ENCODE measurements at regions not wholly inside any gene's neighbourhood (a gene's known extent, or its start where the extent isn't known, plus 50 kb on each side); places are given as distances from the start of the nearest gene placed in this dataset.
"Not testable (repeated sequence)": the region's sequence is repeated elsewhere in the genome, so short reads cannot be mapped to it uniquely, and the experiment has no call there.

DNA sequence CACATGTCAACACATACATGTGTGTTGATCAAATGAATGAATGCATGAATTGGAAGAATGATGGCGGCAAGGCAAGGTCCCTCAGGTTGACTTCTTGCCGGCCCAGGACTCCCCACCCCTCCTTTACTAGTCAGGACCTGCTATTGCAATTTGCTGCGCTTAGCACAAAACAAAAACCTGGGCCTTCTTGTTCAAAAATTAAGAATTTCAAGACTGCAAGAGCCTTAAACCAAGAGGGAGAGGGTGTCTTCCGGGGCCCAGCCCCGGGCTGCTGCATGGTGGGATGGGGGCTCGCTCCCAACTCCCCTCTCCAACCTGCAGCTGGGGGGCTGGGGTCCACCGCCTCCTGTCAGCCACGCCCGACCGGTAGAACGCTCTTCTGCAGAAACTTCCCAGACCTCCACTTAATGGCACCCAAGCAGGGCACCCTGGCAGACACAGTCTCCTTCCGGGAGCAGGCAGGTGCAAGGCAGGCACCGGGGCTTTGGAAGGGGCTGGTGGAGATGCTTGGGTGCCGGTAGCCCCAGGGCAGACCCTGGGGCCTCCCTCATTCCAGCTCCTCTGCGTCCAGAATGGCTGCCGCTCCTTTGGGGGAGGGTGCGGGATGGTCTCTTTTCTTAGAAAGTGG lies 2896.5 kb downstream of the RPIA start:
- H2BK20ac ChIP-seq (ENCODE audit: low read depth, low read length); POLR2A ChIA-PET (ENCODE audit: unreplicated experiment); H3K4me2 ChIP-seq (ENCODE audit: low read depth, low read length); H3K9me3 ChIP-seq (ENCODE audit: control insufficient read depth, insufficient read depth, low read length); ATAC-seq (ENCODE audit: low read depth); H3K36me3 ChIP-seq (ENCODE audit: control insufficient read depth, insufficient read depth, low read length); H3K27me3 ChIP-seq (ENCODE audit: control insufficient read depth, insufficient read depth, low read length); CTCF ChIA-PET; H3K4me3 ChIP-seq (ENCODE audit: insufficient read depth, low read depth, low read length); H3K14ac ChIP-seq (replicated peaks; ENCODE audit: low read depth, low read length); H3K79me1 ChIP-seq (ENCODE audit: low read depth in 1 of 2, low read length in 2 of 2); H4K20me1 ChIP-seq (ENCODE audit: insufficient read depth, low read length); H2BK15ac ChIP-seq (ENCODE audit: low read depth, low read length); H2BK120ac ChIP-seq (ENCODE audit: low read depth, low read length); DNase-seq; H4K91ac ChIP-seq (ENCODE audit: insufficient read depth, low read depth, low read length); H3K4me1 ChIP-seq (ENCODE audit: control insufficient read depth, insufficient read depth, low read length); H4K5ac ChIP-seq (ENCODE audit: low read depth, low read length); in situ Hi-C loops (cut with MboI; ENCODE audit: low sequenced_read_pairs); H2AFZ ChIP-seq (replicated peaks; ENCODE audit: low read length, poor library complexity); H3K9ac ChIP-seq (ENCODE audit: low read depth, low read length); H2AK5ac ChIP-seq (ENCODE audit: low read depth, low read length); H4K8ac ChIP-seq (ENCODE audit: low read depth in 2 of 2, low read length in 2 of 2); H3K56ac ChIP-seq (ENCODE audit: extremely low read depth, insufficient read depth, low read length); H3K27ac ChIP-seq (ENCODE audit: insufficient read depth, low read length); intact Hi-C loops (cut with micrococcal nuclease); H2BK5ac ChIP-seq (ENCODE audit: low read depth, low read length, poor library complexity, severe bottlenecking); H3K9me1 ChIP-seq (ENCODE audit: insufficient read depth, low read length); H3K23ac ChIP-seq (ENCODE audit: low read depth, low read length); dilution Hi-C loops (cut with HindIII; ENCODE audit: low sequenced_read_pairs, unreplicated experiment); H3K4ac ChIP-seq (ENCODE audit: low read depth, low read length); BruUV-seq (replicated peaks); H3K18ac ChIP-seq (ENCODE audit: low read depth, low read length); H2AK9ac ChIP-seq (replicated peaks; ENCODE audit: low read depth, low read length, poor library complexity): not testable (repeated sequence)
- WGBS, 2 experiments (ENCODE audit: extremely low coverage in 2 of 2, insufficient read length in 1 of 2) = 95% methylated on average over 4 of the region's 17 CpGs; no CpG with 5 or more reads in 1 of the 2 experiments

DNA sequence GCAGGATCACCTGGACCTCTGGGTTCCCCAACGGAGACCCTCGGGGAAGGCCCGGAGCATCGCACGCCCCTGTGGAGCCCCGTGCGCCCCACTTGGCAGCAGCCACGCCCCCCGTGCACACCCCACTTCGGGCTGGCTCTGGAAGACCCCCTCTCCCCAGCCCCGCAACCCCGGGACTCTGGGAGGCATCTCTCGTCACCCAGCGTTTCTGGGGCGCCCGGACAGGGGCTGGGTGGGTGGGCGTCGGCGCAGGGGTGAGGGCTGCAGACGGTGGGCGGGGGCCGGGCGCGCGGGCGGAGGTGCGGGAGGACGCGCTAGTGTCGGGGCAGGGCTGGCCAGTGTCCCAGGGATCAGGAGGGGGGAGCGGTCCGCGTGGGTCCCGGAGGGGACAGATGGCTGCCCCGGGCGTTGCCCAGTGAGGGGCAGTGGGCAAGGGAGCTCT lies 2897.3 kb downstream of the RPIA start:
- H3K9me3 ChIP-seq (ENCODE audit: control insufficient read depth, insufficient read depth, low read length); H2BK20ac ChIP-seq (ENCODE audit: low read depth, low read length); ATAC-seq (ENCODE audit: low read depth); H3K27me3 ChIP-seq (ENCODE audit: control insufficient read depth, insufficient read depth, low read length); H4K5ac ChIP-seq (ENCODE audit: low read depth, low read length); H2AK5ac ChIP-seq (ENCODE audit: low read depth, low read length); dilution Hi-C loops (cut with HindIII; ENCODE audit: low sequenced_read_pairs, unreplicated experiment); H3K36me3 ChIP-seq (ENCODE audit: control insufficient read depth, insufficient read depth, low read length); H3K14ac ChIP-seq (replicated peaks; ENCODE audit: low read depth, low read length); H2BK5ac ChIP-seq (ENCODE audit: low read depth, low read length, poor library complexity, severe bottlenecking); H2BK15ac ChIP-seq (ENCODE audit: low read depth, low read length); H3K4ac ChIP-seq (ENCODE audit: low read depth, low read length); DNase-seq; H3K4me1 ChIP-seq (ENCODE audit: control insufficient read depth, insufficient read depth, low read length); H4K91ac ChIP-seq (ENCODE audit: insufficient read depth, low read depth, low read length); in situ Hi-C loops (cut with MboI; ENCODE audit: low sequenced_read_pairs); H3K79me1 ChIP-seq (ENCODE audit: low read depth in 1 of 2, low read length in 2 of 2); POLR2A ChIA-PET (ENCODE audit: unreplicated experiment); H3K4me2 ChIP-seq (ENCODE audit: low read depth, low read length); H2AK9ac ChIP-seq (replicated peaks; ENCODE audit: low read depth, low read length, poor library complexity); H3K9ac ChIP-seq (ENCODE audit: low read depth, low read length); H3K9me1 ChIP-seq (ENCODE audit: insufficient read depth, low read length); BruUV-seq (replicated peaks); H4K20me1 ChIP-seq (ENCODE audit: insufficient read depth, low read length); H3K4me3 ChIP-seq (ENCODE audit: insufficient read depth, low read depth, low read length); H3K23ac ChIP-seq (ENCODE audit: low read depth, low read length); H3K56ac ChIP-seq (ENCODE audit: extremely low read depth, insufficient read depth, low read length); CTCF ChIA-PET; H2BK120ac ChIP-seq (ENCODE audit: low read depth, low read length); H3K27ac ChIP-seq (ENCODE audit: insufficient read depth, low read length); H4K8ac ChIP-seq (ENCODE audit: low read depth in 2 of 2, low read length in 2 of 2); H2AFZ ChIP-seq (replicated peaks; ENCODE audit: low read length, poor library complexity); intact Hi-C loops (cut with micrococcal nuclease); H3K18ac ChIP-seq (ENCODE audit: low read depth, low read length): not testable (repeated sequence)
- WGBS, 2 experiments (ENCODE audit: extremely low coverage in 2 of 2, insufficient read length in 1 of 2) = 87% methylated on average over 29 of the region's 36 CpGs; no CpG with 5 or more reads in 1 of the 2 experiments

Measured in IMR-90 (cell line).